ENCODE measurements at regions not wholly inside any gene's neighbourhood (a gene's known extent, or its start where the extent isn't known, plus 50 kb on each side); places are given as distances from the start of the nearest gene placed in this dataset.

DNA sequence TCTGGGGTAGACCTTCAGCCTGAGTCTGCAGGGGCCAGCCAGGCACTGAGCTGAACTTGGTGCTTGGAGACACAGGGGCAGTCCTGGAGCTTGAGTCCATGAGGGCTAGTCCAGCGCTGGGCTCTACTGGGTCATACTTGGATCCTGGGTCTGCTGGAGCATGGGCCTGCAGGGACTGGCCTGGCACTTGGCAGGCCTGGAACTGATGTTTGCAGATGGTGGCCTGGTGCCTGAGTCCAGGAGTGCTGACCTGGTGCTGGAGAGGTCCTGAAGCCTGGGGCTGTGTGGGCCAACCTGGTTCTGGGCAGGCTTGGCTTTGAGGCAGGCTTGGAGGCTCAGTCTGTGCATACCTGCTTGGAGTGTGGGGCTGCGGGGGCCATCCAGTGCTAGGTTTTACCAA, 143.4 kb upstream of the DSCAM start:
- in situ Hi-C loops (cut with MboI), result no loop called here
- Histone ChIP-seq H4K20me1 (ENCODE audit: insufficient read depth) (no peaks in the 10 kb centered on the region), H3K79me2 (ENCODE audit: insufficient read depth) (no peaks in the 10 kb centered on the region), H3K9me2 (ENCODE audit: insufficient read depth) (no peaks in the 10 kb centered on the region), H3F3A (ENCODE audit: insufficient read depth) (no peaks in the 10 kb centered on the region), H3K4me2 (ENCODE audit: unreplicated experiment) (no peak overlapping the region), H3K4me3 (no peak overlapping the region), H2AFZ (no peak overlapping the region), H3K4me1 (ENCODE audit: insufficient read depth) (no peaks in the 10 kb centered on the region), H3K9ac (no peak overlapping the region), H3K27ac (no peak overlapping the region), H3K9me3 (ENCODE audit: low read depth) (no peaks in the 10 kb centered on the region), H3K36me3 (ENCODE audit: low read depth) (no peaks in the 10 kb centered on the region), H3K27me3 (replicated peaks; ENCODE audit: insufficient read depth) (no peaks in the 10 kb centered on the region)
- no peak for DNase-seq
- 41 to 66% methylated on average over 2 of the region's 2 CpGs for WGBS, 2 experiments (ENCODE audit: low coverage in 1 of 2, low lambda C conversion rate in 2 of 2, missing lambda C conversion rate in 2 of 2)
- TF ChIP-seq EZH2phosphoT487 (IDR thresholded peaks at IDR 0.05; ENCODE audit: insufficient read depth, low read depth) (no peak), EZH2 (IDR thresholded peaks at IDR 0.05; ENCODE audit: insufficient read depth, poor library complexity, severe bottlenecking) (no peak)

DNA sequence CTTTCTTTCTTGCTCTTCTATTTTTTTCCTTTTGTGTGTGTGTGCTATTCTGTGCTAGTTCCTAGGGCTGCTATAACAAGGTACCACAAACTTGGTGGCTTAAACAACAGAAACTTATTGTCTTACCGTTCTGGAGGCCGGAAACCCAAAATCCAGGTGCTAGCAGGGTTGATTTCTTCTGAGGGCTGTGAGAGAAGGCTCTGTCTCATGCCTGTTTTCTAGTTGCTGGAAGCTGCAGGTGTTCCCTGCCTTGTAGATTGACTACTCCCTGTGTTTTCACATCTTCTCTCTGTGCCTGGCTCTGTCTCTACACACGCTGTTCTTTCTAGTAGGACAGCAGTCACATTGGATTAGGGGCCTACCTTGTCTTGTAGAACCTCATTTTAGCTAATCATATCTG, 150.9 kb upstream of the DSCAM start:
- Histone ChIP-seq H3K4me1 (ENCODE audit: insufficient read depth) (no peaks in the 10 kb centered on the region), H3K9ac (no peak overlapping the region), H4K20me1 (ENCODE audit: insufficient read depth) (no peaks in the 10 kb centered on the region), H3K4me2 (ENCODE audit: unreplicated experiment) (no peak overlapping the region), H3F3A (ENCODE audit: insufficient read depth) (no peaks in the 10 kb centered on the region), H3K4me3 (no peak overlapping the region), H3K27me3 (replicated peaks; ENCODE audit: insufficient read depth) (no peaks in the 10 kb centered on the region), H3K79me2 (ENCODE audit: insufficient read depth) (no peaks in the 10 kb centered on the region), H3K9me2 (ENCODE audit: insufficient read depth) (no peaks in the 10 kb centered on the region), H3K27ac (no peak overlapping the region), H2AFZ (no peak overlapping the region), H3K36me3 (ENCODE audit: low read depth) (no peaks in the 10 kb centered on the region), H3K9me3 (ENCODE audit: low read depth) (no peaks in the 10 kb centered on the region)
- no peak for TF ChIP-seq EZH2phosphoT487 (IDR thresholded peaks at IDR 0.05; ENCODE audit: insufficient read depth, low read depth)
- in situ Hi-C loops (cut with MboI), result no loop called here
- 9 to 15% methylated on average over 3 of the region's 3 CpGs for WGBS, 2 experiments (ENCODE audit: low coverage in 1 of 2, low lambda C conversion rate in 2 of 2, missing lambda C conversion rate in 2 of 2)
- DNase-seq, result no peak

DNA sequence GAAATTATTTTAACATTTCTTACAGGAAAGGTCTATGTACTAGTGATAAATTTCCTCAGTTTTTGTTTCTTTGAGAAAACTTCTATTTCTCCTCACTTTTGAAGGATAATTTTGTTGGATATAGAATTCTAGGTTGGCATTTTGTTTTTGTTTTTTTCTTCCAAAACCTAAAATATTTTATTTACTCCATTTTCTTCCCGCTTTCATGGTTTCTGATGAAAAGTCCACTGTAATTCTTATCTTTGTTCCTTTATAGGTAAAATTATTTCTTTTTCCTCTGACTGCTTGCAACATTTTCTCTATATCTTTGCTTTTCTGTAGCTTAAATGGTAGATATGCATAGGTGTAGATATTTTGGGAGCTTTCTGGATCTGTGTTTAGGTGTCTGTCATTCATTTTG, 153.9 kb upstream of the DSCAM start:
- no peaks in the 10 kb centered on the region for H3F3A ChIP-seq (ENCODE audit: insufficient read depth)
- H3K4me1 ChIP-seq (ENCODE audit: insufficient read depth), result no peaks in the 10 kb centered on the region
- in situ Hi-C loops (cut with MboI), result no loop called here
- H3K9me2 ChIP-seq (ENCODE audit: insufficient read depth), result no peaks in the 10 kb centered on the region
- no peak for TF ChIP-seq EZH2phosphoT487 (IDR thresholded peaks at IDR 0.05; ENCODE audit: insufficient read depth, low read depth)
- TF ChIP-seq EZH2 (IDR thresholded peaks at IDR 0.05; ENCODE audit: insufficient read depth, poor library complexity, severe bottlenecking), result no peak
- no peak overlapping the region for H3K9ac ChIP-seq
- H3K36me3 ChIP-seq (ENCODE audit: low read depth), result no peaks in the 10 kb centered on the region
- DNase-seq, result no peak
- WGBS, 2 experiments (ENCODE audit: low coverage in 1 of 2, low lambda C conversion rate in 2 of 2, missing lambda C conversion rate in 2 of 2), result 49 to 68% methylated on average over 1 of the region's 1 CpG
- no peak overlapping the region for H2AFZ ChIP-seq
- no peak overlapping the region for H3K4me3 ChIP-seq
- no peak overlapping the region for H3K27ac ChIP-seq
- no peaks in the 10 kb centered on the region for H3K27me3 ChIP-seq (replicated peaks; ENCODE audit: insufficient read depth)
- H3K9me3 ChIP-seq (ENCODE audit: low read depth), result no peaks in the 10 kb centered on the region
- H4K20me1 ChIP-seq (ENCODE audit: insufficient read depth), result no peaks in the 10 kb centered on the region
- no peak overlapping the region for H3K4me2 ChIP-seq (ENCODE audit: unreplicated experiment)
- no peaks in the 10 kb centered on the region for H3K79me2 ChIP-seq (ENCODE audit: insufficient read depth)

DNA sequence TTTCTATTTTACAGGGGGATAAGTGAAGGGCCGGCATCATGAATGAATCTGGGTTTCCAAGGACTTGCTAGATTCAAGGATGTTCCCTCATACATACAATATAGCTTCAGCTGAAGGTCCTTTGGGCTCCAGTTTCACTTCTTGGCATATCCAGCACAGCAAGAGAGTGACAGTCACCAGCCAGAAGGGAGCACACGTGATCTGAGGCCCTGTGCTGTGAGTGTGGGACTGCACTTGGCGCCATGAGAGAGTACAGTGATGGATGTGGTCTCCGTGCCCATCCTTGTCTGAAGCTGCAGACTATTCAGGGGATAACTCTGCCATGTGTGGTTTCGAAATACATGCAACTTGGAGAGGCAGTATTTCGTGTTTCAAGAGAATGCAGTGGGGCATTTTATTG, 159.7 kb upstream of the DSCAM start:
- no peaks in the 10 kb centered on the region for H3K9me2 ChIP-seq (ENCODE audit: insufficient read depth)
- no peaks in the 10 kb centered on the region for H4K20me1 ChIP-seq (ENCODE audit: insufficient read depth)
- no peaks in the 10 kb centered on the region for H3K4me1 ChIP-seq (ENCODE audit: insufficient read depth)
- H2AFZ ChIP-seq, result no peak overlapping the region
- TF ChIP-seq EZH2 (IDR thresholded peaks at IDR 0.05; ENCODE audit: insufficient read depth, poor library complexity, severe bottlenecking), result no peak
- no peak for TF ChIP-seq EZH2phosphoT487 (IDR thresholded peaks at IDR 0.05; ENCODE audit: insufficient read depth, low read depth)
- no peak overlapping the region for H3K9ac ChIP-seq
- H3K4me2 ChIP-seq (ENCODE audit: unreplicated experiment), result no peak overlapping the region
- no peaks in the 10 kb centered on the region for H3K79me2 ChIP-seq (ENCODE audit: insufficient read depth)
- no peaks in the 10 kb centered on the region for H3K36me3 ChIP-seq (ENCODE audit: low read depth)
- H3F3A ChIP-seq (ENCODE audit: insufficient read depth), result no peaks in the 10 kb centered on the region
- no peaks in the 10 kb centered on the region for H3K27me3 ChIP-seq (replicated peaks; ENCODE audit: insufficient read depth)
- DNase-seq, result no peak
- H3K27ac ChIP-seq, result no peak overlapping the region
- no peaks in the 10 kb centered on the region for H3K9me3 ChIP-seq (ENCODE audit: low read depth)
- in situ Hi-C loops (cut with MboI), result no loop called here
- WGBS, 2 experiments (ENCODE audit: low coverage in 1 of 2, low lambda C conversion rate in 2 of 2, missing lambda C conversion rate in 2 of 2), result 20 to 25% methylated on average over 6 of the region's 6 CpGs
- H3K4me3 ChIP-seq, result no peak overlapping the region

DNA sequence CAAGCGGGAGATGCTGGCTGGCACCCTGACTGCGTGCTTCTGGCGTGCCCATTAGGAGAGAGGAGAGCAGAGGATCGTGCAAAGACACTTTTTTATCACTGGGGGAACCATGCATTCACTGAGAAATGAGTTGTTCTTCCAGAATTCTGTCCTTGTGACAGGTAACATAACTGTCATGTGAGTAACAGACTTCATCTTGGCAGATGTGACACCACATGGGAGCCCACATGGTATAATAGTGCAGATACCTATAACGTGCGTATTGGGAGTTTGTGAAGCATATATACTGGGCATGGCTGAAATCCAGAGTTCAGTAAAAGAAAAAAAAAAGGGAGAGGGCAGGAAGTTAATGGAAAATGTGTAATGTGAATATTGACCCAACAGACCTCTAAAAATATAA, 159.6 kb upstream of the BACE2 start:
- Histone ChIP-seq H3F3A (ENCODE audit: insufficient read depth) (no peaks in the 10 kb centered on the region), H3K4me2 (ENCODE audit: unreplicated experiment) (no peak overlapping the region), H3K9me2 (ENCODE audit: insufficient read depth) (no peaks in the 10 kb centered on the region), H3K27me3 (replicated peaks; ENCODE audit: insufficient read depth) (no peaks in the 10 kb centered on the region), H3K36me3 (ENCODE audit: low read depth) (no peaks in the 10 kb centered on the region), H2AFZ (no peak overlapping the region), H3K79me2 (ENCODE audit: insufficient read depth) (no peaks in the 10 kb centered on the region), H4K20me1 (ENCODE audit: insufficient read depth) (no peaks in the 10 kb centered on the region), H3K27ac (no peak overlapping the region), H3K9me3 (ENCODE audit: low read depth) (no peaks in the 10 kb centered on the region), H3K4me3 (no peak overlapping the region), H3K4me1 (ENCODE audit: insufficient read depth) (no peaks in the 10 kb centered on the region), H3K9ac (no peak overlapping the region)
- 33 to 42% methylated on average over 6 of the region's 6 CpGs for WGBS, 2 experiments (ENCODE audit: low coverage in 1 of 2, low lambda C conversion rate in 2 of 2, missing lambda C conversion rate in 2 of 2)
- in situ Hi-C loops (cut with MboI), result no loop called here
- DNase-seq, result no peak
- TF ChIP-seq EZH2 (IDR thresholded peaks at IDR 0.05; ENCODE audit: insufficient read depth, poor library complexity, severe bottlenecking), result no peak
- TF ChIP-seq EZH2phosphoT487 (IDR thresholded peaks at IDR 0.05; ENCODE audit: insufficient read depth, low read depth), result no peak

All from GM23248 (cell line).